OCI-LY7 (cell line): ENCODE measurements at regions not wholly inside any gene's neighbourhood (a gene's known extent, or its start where the extent isn't known, plus 50 kb on each side); places are given as distances from the start of the nearest gene placed in this dataset.

ENCODE experiments used
- CTCF ChIP-seq: fragments of 200-600 bp; sonication (generic); conservative IDR thresholded peaks from 2 replicates; pipeline ENCODE4 v1.5.1; 2014; ENCODE audit warnings: mild to moderate bottlenecking, antibody characterized with exemption, low read length, moderate library complexity, mixed read lengths
- EZH2phosphoT487 ChIP-seq: fragments of 200-600 bp; sonication (generic); IDR thresholded peaks from 2 replicates; pipeline ENCODE4 v1.6.1; 2018; ENCODE audit warnings: low read depth, borderline replicate concordance, mild to moderate bottlenecking, mixed run types, antibody characterized with exemption, low read length, moderate library complexity, mixed read lengths

- no peak for TF ChIP-seq CTCF
- no peak for TF ChIP-seq EZH2phosphoT487
Measured at GRCh38 chr10:33986016-33986415, 651.5 kb upstream of the NRP1 start.
